ENCODE measurements at regions not wholly inside any gene's neighbourhood (a gene's known extent, or its start where the extent isn't known, plus 50 kb on each side); places are given as distances from the start of the nearest gene placed in this dataset.

GRCh38 chr2:160609346-160609745 lies 115.7 kb upstream of the RBMS1 start:
- Mint-ChIP-seq H3K27me3 (peaks cover 8% of the 10 kb centered on the region), H3K4me3 (no peak overlapping the region), H3K9me3 (ENCODE audit: insufficient read depth) (no peaks in the 10 kb centered on the region), H3K27ac (no peak overlapping the region), H3K4me1 (no peaks in the 10 kb centered on the region)
- Histone ChIP-seq H3K9me3 (ENCODE audit: control extremely low read depth in 1 of 3, control insufficient read depth in 2 of 3, insufficient read depth in 1 of 3, low read length in 2 of 3) (no peaks in the 10 kb centered on the region), H3K79me2 (ENCODE audit: control insufficient read depth, insufficient read depth, low read length) (no peaks in the 10 kb centered on the region), H3K4me2 (replicated peaks; ENCODE audit: low read depth, low read length, poor library complexity, severe bottlenecking) (no peak overlapping the region), H3K27ac (ENCODE audit: low read length in 2 of 2) (no peak overlapping the region), H3K4me3 (ENCODE audit: control extremely low read depth in 1 of 5, extremely low read depth in 1 of 5, insufficient read depth in 1 of 5, low read depth in 2 of 5, low read length in 4 of 5) (no peak overlapping the region), H3K27me3 (replicated peaks in 1 of 4; ENCODE audit: control extremely low read depth in 1 of 4, control insufficient read depth in 3 of 4, insufficient read depth in 4 of 4, low read length in 3 of 4) (no peaks in the 10 kb centered on the region), H4K20me1 (ENCODE audit: control insufficient read depth, insufficient read depth, low read length, poor library complexity, severe bottlenecking) (no peaks in the 10 kb centered on the region), H3K36me3 (replicated peaks in 1 of 2; ENCODE audit: control extremely low read depth in 1 of 2, control insufficient read depth in 1 of 2, extremely low read depth in 1 of 2, insufficient read depth in 2 of 2, low read length in 1 of 2) (no peaks in the 10 kb centered on the region), H3K9ac (ENCODE audit: low read length) (no peak overlapping the region), H2AFZ (ENCODE audit: insufficient read depth, low read depth, low read length, poor library complexity, severe bottlenecking) (no peak overlapping the region), H3K4me1 (ENCODE audit: control insufficient read depth in 2 of 2, insufficient read depth in 2 of 2, low read length in 2 of 2) (no peaks in the 10 kb centered on the region)
- ATAC-seq (ENCODE audit: low read depth) (no peak), DNase-seq (no peak)
- ChIA-PET CTCF (no interaction called here), POLR2A (no interaction called here)
- 100% methylated on average over 1 of the region's 1 CpG for WGBS (ENCODE audit: insufficient coverage)
- intact Hi-C loops (cut with micrococcal nuclease): no loop called here
- TF ChIP-seq CTCF (IDR thresholded peaks at IDR 0.05): no peak
- no peak for TF ChIP-seq EZH2 (IDR thresholded peaks at IDR 0.05; ENCODE audit: borderline replicate concordance, insufficient read depth, low read depth, low read length, poor library complexity, severe bottlenecking)

- no CpG with 5 or more reads among the region's 2 CpGs for WGBS (ENCODE audit: insufficient coverage)
- Mint-ChIP-seq H3K4me1 (no peaks in the 10 kb centered on the region), H3K9me3 (ENCODE audit: insufficient read depth) (no peaks in the 10 kb centered on the region), H3K4me3 (no peak overlapping the region), H3K27me3 (peaks cover 15% of the 10 kb centered on the region), H3K27ac (no peak overlapping the region)
- ATAC-seq (ENCODE audit: low read depth): no peak
- H3K9ac ChIP-seq (ENCODE audit: low read length): no peak overlapping the region
- H2AFZ ChIP-seq (ENCODE audit: insufficient read depth, low read depth, low read length, poor library complexity, severe bottlenecking): no peak overlapping the region
- no peaks in the 10 kb centered on the region for H4K20me1 ChIP-seq (ENCODE audit: control insufficient read depth, insufficient read depth, low read length, poor library complexity, severe bottlenecking)
- no peak overlapping the region for H3K27ac ChIP-seq (ENCODE audit: low read length in 2 of 2)
- POLR2A ChIA-PET: no interaction called here
- H3K4me3 ChIP-seq (ENCODE audit: control extremely low read depth in 1 of 5, extremely low read depth in 1 of 5, insufficient read depth in 1 of 5, low read depth in 2 of 5, low read length in 4 of 5): no peak overlapping the region
- TF ChIP-seq EZH2 (IDR thresholded peaks at IDR 0.05; ENCODE audit: borderline replicate concordance, insufficient read depth, low read depth, low read length, poor library complexity, severe bottlenecking) (no peak), CTCF (IDR thresholded peaks at IDR 0.05) (no peak)
- no peaks in the 10 kb centered on the region for H3K79me2 ChIP-seq (ENCODE audit: control insufficient read depth, insufficient read depth, low read length)
- no peaks in the 10 kb centered on the region for H3K36me3 ChIP-seq (replicated peaks in 1 of 2; ENCODE audit: control extremely low read depth in 1 of 2, control insufficient read depth in 1 of 2, extremely low read depth in 1 of 2, insufficient read depth in 2 of 2, low read length in 1 of 2)
- H3K4me2 ChIP-seq (replicated peaks; ENCODE audit: low read depth, low read length, poor library complexity, severe bottlenecking): no peak overlapping the region
- no peaks in the 10 kb centered on the region for H3K9me3 ChIP-seq (ENCODE audit: control extremely low read depth in 1 of 3, control insufficient read depth in 2 of 3, insufficient read depth in 1 of 3, low read length in 2 of 3)
- H3K27me3 ChIP-seq (replicated peaks in 1 of 4; ENCODE audit: control extremely low read depth in 1 of 4, control insufficient read depth in 3 of 4, insufficient read depth in 4 of 4, low read length in 3 of 4): no peaks in the 10 kb centered on the region
- no peaks in the 10 kb centered on the region for H3K4me1 ChIP-seq (ENCODE audit: control insufficient read depth in 2 of 2, insufficient read depth in 2 of 2, low read length in 2 of 2)
- intact Hi-C loops (cut with micrococcal nuclease): no loop called here
- no peak for DNase-seq
- CTCF ChIA-PET: no interaction called here
Measured at GRCh38 chr2:160610041-160610440, 116.4 kb upstream of the RBMS1 start.

Measured in B cell (primary cell).